Breast epithelium (tissue), 3 donors: ENCODE measurements at regions not wholly inside any gene's neighbourhood (a gene's known extent, or its start where the extent isn't known, plus 50 kb on each side); places are given as distances from the start of the nearest gene placed in this dataset.
"Not testable (repeated sequence)": the region's sequence is repeated elsewhere in the genome, so short reads cannot be mapped to it uniquely, and the experiment has no call there.

Experiments
- CTCF ChIP-seq, 3 donors: fragments of 450-650 bp; IDR thresholded peaks; one replicate each; pipeline ENCODE4 v1.5.1; 2016 to 2017; ENCODE audit warnings: antibody characterized with exemption in 3 of 3, mild to moderate bottlenecking in 3 of 3, moderate library complexity in 3 of 3
- POLR2A ChIP-seq: fragments of 450-650 bp; IDR thresholded peaks from one replicate; pipeline ENCODE4 v1.6.1; 2016; ENCODE audit warnings: antibody characterized with exemption, mild to moderate bottlenecking, moderate library complexity

- not testable (repeated sequence) for TF ChIP-seq POLR2A; CTCF (IDR thresholded peaks at IDR 0.05)
These were observed 158.0 kb upstream of the LMNTD1 start for GRCh38 chr12:25710938-25711605.
